Aorta (tissue), 5 donors: ENCODE measurements at regions not wholly inside any gene's neighbourhood (a gene's known extent, or its start where the extent isn't known, plus 50 kb on each side); places are given as distances from the start of the nearest gene placed in this dataset.
A peak's percentile ranks its signal among the peaks of the same experiment; 100 is the strongest.

Experiments
- ATAC-seq: fragments of 200-7000 bp; cut with Tn5 transposase; one replicate; pipeline ENCODE4 v1.9.1; 2022; ENCODE audit warnings: moderate library complexity; ENCODE audit not compliant: low FRiP score
- DNase-seq, 2 donors: peaks; one replicate each; pipeline ENCODE4 v3.0.0-alpha.2; 2020
- H3K27ac ChIP-seq, 2 donors: one replicate each; pipeline ENCODE4 v1.5.1; 2013; ENCODE audit warnings: low read length in 2 of 2, mild to moderate bottlenecking in 2 of 2, moderate library complexity in 2 of 2, control low read depth in 1 of 2, inconsistent platforms in 1 of 2, low read depth in 1 of 2
- H3K27me3 ChIP-seq, 2 donors: one replicate each; pipeline ENCODE4 v1.6.1; 2013; ENCODE audit warnings: control low read depth in 1 of 2, low read length in 1 of 2, mild to moderate bottlenecking in 1 of 2, moderate library complexity in 1 of 2; ENCODE audit not compliant: insufficient read depth in 2 of 2, control insufficient read depth in 1 of 2
- H3K36me3 ChIP-seq, 2 donors: one replicate each; pipeline ENCODE4 v1.6.1; 2013; ENCODE audit warnings: control low read depth in 1 of 2, low read length in 1 of 2, mild to moderate bottlenecking in 1 of 2; ENCODE audit not compliant: insufficient read depth in 2 of 2, control insufficient read depth in 1 of 2
- H3K4me1 ChIP-seq, 2 donors: one replicate each; pipeline ENCODE4 v1.6.1; 2013; ENCODE audit warnings: low read length in 2 of 2, control low read depth in 1 of 2, mild to moderate bottlenecking in 1 of 2, moderate library complexity in 1 of 2; ENCODE audit not compliant: insufficient read depth in 2 of 2, control insufficient read depth in 1 of 2
- H3K4me3 ChIP-seq, 2 donors: one replicate each; pipeline ENCODE4 v1.5.1; 2013; ENCODE audit warnings: low read length in 2 of 2, control low read depth in 1 of 2, mild to moderate bottlenecking in 1 of 2
- H3K9me3 ChIP-seq: one replicate; pipeline ENCODE4 v1.6.1; 2013; ENCODE audit warnings: mild to moderate bottlenecking, low read length; ENCODE audit not compliant: control insufficient read depth
- WGBS, 2 donors: extraction: QIAGEN DNeasy Blood & Tissue Kit; methylation state at CpG; one replicate each; pipeline ENCODE4 v1.1.7; 2013; 5-methylcytosine and 5-hydroxymethylcytosine counted together
- intact Hi-C, 2 donors: fragments of 100-400 bp; cut with DNase I; formaldehyde crosslinking; loops; one replicate each; pipeline versions ENCODE4 v1.14.2 to v1.15.0; 2022
- donor health status: healthy with polysubstance abuse.
- donor health status: Bipolar disorder and iron deficiency.
- donor health status: DM: no; HTN: no; CAD: no.
- donor health status: DM: no; HTN: no; CAD: no.
- donor health status: DM: yes; HTN: yes; CAD: no.

- no peak overlapping the region for H3K4me3 ChIP-seq
- DNase-seq (peak in 1 of 2 donors; percentile 36), ATAC-seq (no peak)
- no peaks in the 10 kb centered on the region for H3K27me3 ChIP-seq
- H3K4me1 ChIP-seq: no peaks in the 10 kb centered on the region
- H3K9me3 ChIP-seq: no peaks in the 10 kb centered on the region
- H3K36me3 ChIP-seq: no peaks in the 10 kb centered on the region
- intact Hi-C loops: loop anchor here (5.0 to 10.0 kb wide), 3 partner anchors 181 to 1358 kb away; no protein-coding TSS in a partner anchor
- H3K27ac ChIP-seq: no peak overlapping the region
- WGBS, 2 donors: 67 to 74% methylated on average over 1 of the region's 1 CpG
Measured at GRCh38 chr11:116693102-116693570, 79.7 kb downstream of the BUD13 start.

GRCh38 chr11:116692318-116693101 lies 80.3 kb downstream of the BUD13 start:
- Histone ChIP-seq H3K4me1 (no peaks in the 10 kb centered on the region), H3K27me3 (no peaks in the 10 kb centered on the region), H3K36me3 (no peaks in the 10 kb centered on the region), H3K4me3 (no peak overlapping the region), H3K27ac (no peak overlapping the region), H3K9me3 (no peaks in the 10 kb centered on the region)
- DNase-seq (peak in 1 of 2 donors; percentile 54), ATAC-seq (no peak)
- intact Hi-C loops: loop anchor here (5.0 to 10.0 kb wide), 3 partner anchors 180 to 1358 kb away; no protein-coding TSS in a partner anchor
- 76 to 81% methylated on average over 14 to 16 of the region's 16 CpGs for WGBS, 2 donors

GRCh38 chr11:116691771-116692177 lies 81.0 kb downstream of the BUD13 start:
- ATAC-seq: peak; percentile 55
- Histone ChIP-seq H3K9me3 (no peaks in the 10 kb centered on the region), H3K27me3 (no peaks in the 10 kb centered on the region), H3K27ac (no peak overlapping the region), H3K4me3 (no peak overlapping the region), H3K4me1 (no peaks in the 10 kb centered on the region), H3K36me3 (no peaks in the 10 kb centered on the region)
- intact Hi-C loops: loop anchor here (5.0 to 10.0 kb wide), 3 partner anchors 179 to 1357 kb away; no protein-coding TSS in a partner anchor
- WGBS, 2 donors: 16 to 17% methylated on average over 10 of the region's 10 CpGs
- peak in 1 of 2 donors; percentile 78 for DNase-seq

- Histone ChIP-seq H3K4me1 (no peaks in the 10 kb centered on the region), H3K9me3 (no peaks in the 10 kb centered on the region), H3K4me3 (no peak overlapping the region), H3K36me3 (no peaks in the 10 kb centered on the region), H3K27me3 (no peaks in the 10 kb centered on the region), H3K27ac (no peak overlapping the region)
- 85 to 88% methylated on average over 9 of the region's 9 CpGs for WGBS, 2 donors
- DNase-seq: no peak
- intact Hi-C loops: loop anchor here (5.0 to 10.0 kb wide), 3 partner anchors 178 to 1356 kb away; no protein-coding TSS in a partner anchor
- no peak for ATAC-seq
Measured at GRCh38 chr11:116690611-116691010, 82.2 kb downstream of the BUD13 start.

GRCh38 chr11:116689413-116690127 lies 83.2 kb downstream of the BUD13 start:
- Histone ChIP-seq H3K27me3 (no peaks in the 10 kb centered on the region), H3K4me3 (no peak overlapping the region), H3K36me3 (no peaks in the 10 kb centered on the region), H3K9me3 (no peaks in the 10 kb centered on the region), H3K4me1 (no peaks in the 10 kb centered on the region), H3K27ac (no peak overlapping the region)
- DNase-seq (peak in 1 of 2 donors; percentile 48), ATAC-seq (no peak)
- intact Hi-C loops: loop anchor here (5.0 to 10.0 kb wide), 3 partner anchors 177 to 1355 kb away; no protein-coding TSS in a partner anchor
- 83 to 92% methylated on average over 12 of the region's 12 CpGs for WGBS, 2 donors

GRCh38 chr11:116688202-116688540 lies 84.6 kb downstream of the BUD13 start:
- H3K4me1 ChIP-seq: no peaks in the 10 kb centered on the region
- no peak overlapping the region for H3K4me3 ChIP-seq
- WGBS, 2 donors: 59 to 61% methylated on average over 6 of the region's 6 CpGs
- peak in 1 of 2 donors; percentile 42 for DNase-seq
- H3K27ac ChIP-seq: no peak overlapping the region
- H3K9me3 ChIP-seq: no peaks in the 10 kb centered on the region
- ATAC-seq: no peak
- H3K27me3 ChIP-seq: no peaks in the 10 kb centered on the region
- no peaks in the 10 kb centered on the region for H3K36me3 ChIP-seq
- intact Hi-C loops: no loop called here

GRCh38 chr11:116687458-116688201 lies 85.2 kb downstream of the BUD13 start:
- H3K27me3 ChIP-seq: no peaks in the 10 kb centered on the region
- DNase-seq (peak in 1 of 2 donors; percentile 27), ATAC-seq (no peak)
- H3K27ac ChIP-seq: no peak overlapping the region
- intact Hi-C loops: no loop called here
- H3K9me3 ChIP-seq: no peaks in the 10 kb centered on the region
- H3K4me1 ChIP-seq: no peaks in the 10 kb centered on the region
- 42 to 43% methylated on average over 6 of the region's 6 CpGs for WGBS, 2 donors
- H3K36me3 ChIP-seq: no peaks in the 10 kb centered on the region
- H3K4me3 ChIP-seq: no peak overlapping the region

GRCh38 chr11:116686866-116687265 lies 85.9 kb downstream of the BUD13 start:
- no peaks in the 10 kb centered on the region for H3K27me3 ChIP-seq
- intact Hi-C loops: no loop called here
- 54 to 57% methylated on average over 9 of the region's 9 CpGs for WGBS, 2 donors
- ATAC-seq: no peak
- no peaks in the 10 kb centered on the region for H3K36me3 ChIP-seq
- no peak overlapping the region for H3K27ac ChIP-seq
- no peaks in the 10 kb centered on the region for H3K4me1 ChIP-seq
- peak in 1 of 2 donors; percentile 24 for DNase-seq
- H3K9me3 ChIP-seq: no peaks in the 10 kb centered on the region
- no peak overlapping the region for H3K4me3 ChIP-seq
